Stomach smooth muscle (tissue), 2 donors: ENCODE measurements at regions not wholly inside any gene's neighbourhood (a gene's known extent, or its start where the extent isn't known, plus 50 kb on each side); places are given as distances from the start of the nearest gene placed in this dataset.

Experiments
- H3K27ac ChIP-seq: one replicate; pipeline ENCODE4 v1.7.0; 2013; ENCODE audit warnings: mild to moderate bottlenecking, low read length, inconsistent platforms
- H3K27me3 ChIP-seq, 2 donors: one replicate each; pipeline ENCODE4 v1.7.0; 2013; ENCODE audit warnings: low read length in 2 of 2; ENCODE audit not compliant: insufficient read depth in 2 of 2, control insufficient read depth in 1 of 2
- H3K36me3 ChIP-seq, 2 donors: one replicate each; pipeline ENCODE4 v1.7.0; 2013; ENCODE audit warnings: low read length in 2 of 2; ENCODE audit not compliant: control insufficient read depth in 2 of 2, insufficient read depth in 2 of 2
- H3K4me1 ChIP-seq: one replicate; pipeline ENCODE4 v1.7.0; 2013; ENCODE audit warnings: low read length; ENCODE audit not compliant: control insufficient read depth, insufficient read depth
- H3K4me3 ChIP-seq, 2 donors: one replicate each; pipeline ENCODE4 v1.7.0; 2013; ENCODE audit warnings: low read length in 2 of 2
- H3K9ac ChIP-seq, 2 donors: one replicate each; pipeline ENCODE4 v1.7.0; 2013; ENCODE audit warnings: low read length in 2 of 2, mild to moderate bottlenecking in 1 of 2
- H3K9me3 ChIP-seq, 2 donors: one replicate each; pipeline ENCODE4 v1.7.0; 2013; ENCODE audit warnings: low read length in 2 of 2; ENCODE audit not compliant: control insufficient read depth in 2 of 2
- donor health status: healthy.
- donor health status: Pancreatic carcinoma.

DNA sequence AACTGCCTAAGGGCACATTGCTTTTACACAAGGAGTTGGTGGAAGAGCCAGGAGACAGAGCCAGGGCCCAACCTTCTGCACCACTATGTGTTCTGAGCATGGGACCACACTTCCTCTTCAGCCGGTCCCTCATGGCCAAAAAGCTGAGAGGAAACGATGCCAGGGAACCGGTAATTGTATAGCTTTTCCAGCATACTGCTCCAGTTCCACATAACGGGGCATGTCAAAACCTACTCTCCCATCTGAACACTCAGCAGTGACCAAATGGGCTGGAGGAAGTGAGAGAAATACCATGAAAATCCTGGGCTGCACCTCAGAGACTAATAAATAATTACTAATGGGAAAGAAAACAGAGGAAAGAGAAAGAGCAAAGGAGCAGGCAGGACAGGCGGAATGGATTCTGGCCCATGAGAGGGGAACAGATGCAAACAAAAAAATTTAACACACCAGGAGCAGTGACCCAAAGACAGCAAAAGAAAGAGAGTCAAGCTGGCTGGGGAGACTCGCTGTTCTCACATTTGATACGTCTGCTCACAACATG, 52.0 kb upstream of the BMP2 start:
- Histone ChIP-seq H3K9ac (no peak overlapping the region), H3K27ac (no peak overlapping the region), H3K4me1 (peaks cover 2% of the 10 kb centered on the region), H3K4me3 (no peak overlapping the region), H3K36me3 (no peaks in the 10 kb centered on the region), H3K9me3 (no peaks in the 10 kb centered on the region), H3K27me3 (no peaks in the 10 kb centered on the region)

DNA sequence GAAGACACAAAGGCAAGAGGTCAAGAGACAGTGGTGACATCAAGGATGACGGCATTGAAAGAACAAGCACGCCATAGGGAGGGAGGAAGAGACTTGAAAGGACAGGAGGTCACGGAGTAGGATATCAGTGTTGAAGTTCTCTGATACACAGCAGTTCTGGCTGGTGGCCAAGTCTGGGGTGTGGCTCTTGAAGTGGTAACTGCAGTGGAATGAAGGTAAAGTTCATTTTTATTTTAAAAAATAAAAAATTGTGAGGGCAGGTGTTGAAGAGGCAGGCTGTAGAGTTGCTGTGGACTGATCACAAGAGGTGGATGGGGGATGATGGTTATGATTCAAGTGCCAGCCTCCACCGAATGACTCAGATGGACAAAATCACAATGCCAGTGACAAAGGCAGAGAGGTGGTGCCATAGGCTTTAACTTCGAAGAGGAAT, 53.2 kb upstream of the BMP2 start:
- H3K4me1 ChIP-seq: peaks cover 2% of the 10 kb centered on the region
- H3K9me3 ChIP-seq: no peaks in the 10 kb centered on the region
- H3K9ac ChIP-seq: no peak overlapping the region
- no peak overlapping the region for H3K4me3 ChIP-seq
- H3K36me3 ChIP-seq: no peaks in the 10 kb centered on the region
- no peaks in the 10 kb centered on the region for H3K27me3 ChIP-seq
- no peak overlapping the region for H3K27ac ChIP-seq

- Histone ChIP-seq H3K27ac (no peak overlapping the region), H3K27me3 (no peaks in the 10 kb centered on the region), H3K9me3 (no peaks in the 10 kb centered on the region), H3K9ac (no peak overlapping the region), H3K4me3 (no peak overlapping the region), H3K4me1 (peaks cover 5% of the 10 kb centered on the region), H3K36me3 (no peaks in the 10 kb centered on the region)
Measured at GRCh38 chr20:6711951-6712649, 55.4 kb upstream of the BMP2 start.

GRCh38 chr20:6709910-6710595, 57.4 kb upstream of the BMP2 start:
- no peaks in the 10 kb centered on the region for H3K9me3 ChIP-seq
- H3K27me3 ChIP-seq: no peaks in the 10 kb centered on the region
- H3K36me3 ChIP-seq: no peaks in the 10 kb centered on the region
- peaks cover 4% of the 10 kb centered on the region for H3K4me1 ChIP-seq
- no peak overlapping the region for H3K4me3 ChIP-seq
- H3K27ac ChIP-seq: no peak overlapping the region
- no peak overlapping the region for H3K9ac ChIP-seq

DNA sequence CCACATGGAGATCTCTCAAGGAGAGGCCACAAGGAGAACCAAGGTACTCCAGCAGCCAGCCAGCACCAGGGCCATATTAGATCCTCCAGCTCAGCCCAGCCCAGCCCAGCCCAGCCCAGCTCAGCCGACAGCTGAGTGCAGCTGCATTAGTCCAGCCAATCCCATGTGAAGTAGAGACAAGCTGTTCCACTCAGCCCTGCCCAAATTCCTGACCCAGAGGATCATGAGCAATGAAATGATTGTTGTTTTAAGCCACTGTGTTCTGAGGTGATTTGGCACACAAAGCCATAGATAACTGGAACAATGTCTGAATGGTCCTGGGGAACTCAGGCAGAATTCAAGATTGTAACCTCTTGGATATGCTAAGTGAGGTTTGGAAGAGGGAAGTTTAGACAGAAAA, 59.5 kb upstream of the BMP2 start:
- no peaks in the 10 kb centered on the region for H3K9me3 ChIP-seq
- no peak overlapping the region for H3K27ac ChIP-seq
- H3K4me3 ChIP-seq: no peak overlapping the region

DNA sequence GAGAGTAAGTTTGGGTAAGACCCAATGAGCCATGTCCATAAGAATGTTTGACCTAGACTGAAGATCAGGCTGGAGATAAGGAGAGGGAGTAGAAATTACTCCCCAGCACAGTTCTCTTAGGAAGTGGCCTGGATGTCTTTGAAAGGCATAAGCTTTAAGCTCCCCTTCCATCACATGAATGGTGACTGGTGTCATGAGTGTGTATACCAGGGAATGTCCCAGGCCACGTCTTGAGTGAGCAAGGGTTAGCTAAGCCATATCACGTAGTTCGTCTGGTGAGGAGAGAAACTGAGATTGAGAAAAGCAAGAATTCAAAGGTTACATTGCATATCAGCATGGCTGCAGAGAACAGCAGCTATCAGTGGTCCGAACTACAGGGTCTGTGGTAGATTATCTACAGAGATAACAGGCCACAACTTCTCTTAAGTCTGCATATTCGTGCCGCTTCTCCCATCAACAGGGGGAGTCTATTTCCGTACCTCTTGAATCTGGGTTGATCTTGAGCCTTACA, 60.1 kb upstream of the BMP2 start:
- H3K4me3 ChIP-seq: no peak overlapping the region
- H3K9ac ChIP-seq: no peak overlapping the region
- H3K36me3 ChIP-seq: no peaks in the 10 kb centered on the region
- no peaks in the 10 kb centered on the region for H3K9me3 ChIP-seq
- no peaks in the 10 kb centered on the region for H3K27me3 ChIP-seq
- no peak overlapping the region for H3K27ac ChIP-seq
- H3K4me1 ChIP-seq: peaks cover 4% of the 10 kb centered on the region

More for the DNA sequence above, 59.5 kb upstream of the BMP2 start:
- Histone ChIP-seq H3K4me1 (peaks cover 4% of the 10 kb centered on the region), H3K36me3 (no peaks in the 10 kb centered on the region), H3K27me3 (no peaks in the 10 kb centered on the region), H3K9ac (no peak overlapping the region)

GRCh38 chr20:6705926-6706548, 61.4 kb upstream of the BMP2 start:
- Histone ChIP-seq H3K9me3 (no peaks in the 10 kb centered on the region), H3K27me3 (no peaks in the 10 kb centered on the region), H3K4me1 (peaks cover 4% of the 10 kb centered on the region), H3K36me3 (no peaks in the 10 kb centered on the region), H3K27ac (no peak overlapping the region), H3K4me3 (no peak overlapping the region), H3K9ac (no peak overlapping the region)

DNA sequence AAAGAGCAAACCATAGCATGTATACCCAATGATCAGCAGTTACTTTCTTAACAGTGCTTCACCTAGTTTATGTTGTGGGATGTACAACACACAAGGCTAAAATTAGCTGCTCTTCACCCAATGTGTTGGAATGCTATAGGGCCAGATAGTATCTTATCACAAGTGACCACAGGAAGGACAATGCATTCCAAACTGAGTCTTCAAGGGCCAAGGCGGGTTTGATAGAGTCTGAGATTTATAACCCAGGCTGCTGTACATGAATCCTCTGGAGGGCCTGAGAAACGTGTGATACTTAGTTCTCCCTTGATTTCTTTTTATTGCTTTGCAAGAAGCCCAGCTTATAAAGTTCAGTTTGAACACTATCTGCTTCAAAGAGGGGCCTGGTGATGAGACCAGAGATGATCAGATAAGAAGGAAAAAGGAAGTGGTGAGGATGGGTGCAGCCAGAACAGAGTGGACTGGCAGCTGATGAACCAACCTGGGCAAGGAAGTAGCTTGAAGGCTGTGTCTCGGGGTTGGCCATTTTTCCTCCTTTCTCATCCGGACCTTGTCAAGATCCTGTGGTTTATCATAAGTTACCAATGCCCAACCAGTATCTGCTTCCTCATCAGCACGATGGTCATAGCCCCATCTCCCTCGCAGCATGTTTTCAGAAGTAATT, 62.2 kb upstream of the BMP2 start:
- H3K9me3 ChIP-seq: no peaks in the 10 kb centered on the region
- H3K27me3 ChIP-seq: no peaks in the 10 kb centered on the region
- no peak overlapping the region for H3K27ac ChIP-seq
- no peak overlapping the region for H3K4me3 ChIP-seq
- H3K4me1 ChIP-seq: peaks cover 7% of the 10 kb centered on the region
- no peaks in the 10 kb centered on the region for H3K36me3 ChIP-seq
- no peak overlapping the region for H3K9ac ChIP-seq

DNA sequence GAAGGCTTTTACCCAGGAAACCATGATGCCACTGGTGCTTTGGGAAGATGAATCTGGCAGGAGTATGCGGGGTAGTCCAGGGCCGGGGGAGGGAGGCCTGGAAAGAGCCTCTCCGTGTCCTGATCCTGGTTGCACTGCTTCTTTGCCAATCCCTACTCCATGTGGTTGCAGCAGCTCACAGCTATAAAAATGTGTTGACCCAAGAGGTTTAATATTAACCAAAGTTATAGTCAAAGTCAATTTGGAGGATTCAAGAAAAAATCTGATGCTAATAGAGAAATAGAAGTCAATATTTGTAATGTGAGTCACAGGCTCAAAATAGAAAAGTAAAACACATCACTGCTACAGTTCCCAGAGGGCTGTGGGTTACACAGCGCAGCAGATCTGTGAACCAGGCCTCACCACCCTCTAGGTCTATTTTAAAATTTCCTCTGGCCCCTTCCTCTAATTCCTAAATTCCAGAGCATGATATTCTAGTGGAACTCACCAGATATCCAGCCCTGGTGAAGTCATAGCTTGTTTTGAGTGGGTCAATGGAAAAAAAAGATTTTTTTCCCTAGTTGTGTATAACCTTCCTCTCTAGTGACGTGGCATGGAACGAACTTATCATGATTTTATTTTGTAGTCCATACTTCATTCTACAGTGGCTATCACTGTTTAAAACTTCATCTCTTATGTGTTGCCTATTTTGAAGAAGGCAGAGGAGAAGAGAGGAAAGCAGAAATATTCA, 63.2 kb upstream of the BMP2 start:
- Histone ChIP-seq H3K27me3 (no peaks in the 10 kb centered on the region), H3K27ac (no peak overlapping the region), H3K36me3 (no peaks in the 10 kb centered on the region), H3K9me3 (no peaks in the 10 kb centered on the region), H3K9ac (no peak overlapping the region), H3K4me1 (peaks cover 7% of the 10 kb centered on the region), H3K4me3 (no peak overlapping the region)

GRCh38 chr20:6703656-6704055, 63.8 kb upstream of the BMP2 start:
- no peak overlapping the region for H3K27ac ChIP-seq
- no peaks in the 10 kb centered on the region for H3K36me3 ChIP-seq
- H3K4me1 ChIP-seq: peaks cover 7% of the 10 kb centered on the region
- H3K27me3 ChIP-seq: no peaks in the 10 kb centered on the region
- no peak overlapping the region for H3K9ac ChIP-seq
- no peaks in the 10 kb centered on the region for H3K9me3 ChIP-seq
- no peak overlapping the region for H3K4me3 ChIP-seq
